Neural cell (in vitro differentiated cells): ENCODE measurements at regions not wholly inside any gene's neighbourhood (a gene's known extent, or its start where the extent isn't known, plus 50 kb on each side); places are given as distances from the start of the nearest gene placed in this dataset.
"Not testable (repeated sequence)": the region's sequence is repeated elsewhere in the genome, so short reads cannot be mapped to it uniquely, and the experiment has no call there.

Source experiments
- H2AFZ ChIP-seq: fragments of 200-600, 300-800 bp; sonication (generic), shearing (Covaris generic); 2 replicates; pipeline ENCODE4 v1.6.0; 2014; ENCODE audit warnings: low read depth, mild to moderate bottlenecking, antibody characterized with exemption, low read length, moderate library complexity
- H3F3A ChIP-seq: fragments of 200-600 bp; shearing (Covaris generic); 2 replicates; pipeline ENCODE4 v1.6.1; 2016; ENCODE audit warnings: mild to moderate bottlenecking, moderate library complexity, mixed read lengths, antibody characterized with exemption, low read length; ENCODE audit not compliant: insufficient read depth, poor library complexity, severe bottlenecking
- H3K27ac ChIP-seq: fragments of 200-600, 300-800 bp; sonication (generic), shearing (Covaris generic); 2 replicates; pipeline ENCODE4 v1.5.1; 2014; ENCODE audit warnings: mild to moderate bottlenecking, low read length, moderate library complexity
- H3K27me3 ChIP-seq: fragments of 300-800, 200-600 bp; sonication (generic), shearing (Covaris generic); 2 replicates; pipeline ENCODE4 v1.6.0; 2014; ENCODE audit warnings: mild to moderate bottlenecking, low read depth, low read length, moderate library complexity; ENCODE audit not compliant: insufficient read depth
- H3K36me3 ChIP-seq: fragments of 300-800, 200-600 bp; sonication (generic), shearing (Covaris generic); 2 replicates; pipeline ENCODE4 v1.5.1; 2014; ENCODE audit warnings: mild to moderate bottlenecking, antibody characterized with exemption, low read length, moderate library complexity; ENCODE audit not compliant: insufficient read depth
- H3K4me2 ChIP-seq: fragments of 300-800, 200-600 bp; sonication (generic), shearing (Covaris generic); 2 replicates; pipeline ENCODE4 v1.6.0; 2014; ENCODE audit warnings: mild to moderate bottlenecking, low read length
- H3K4me3 ChIP-seq: fragments of 300-800, 200-600 bp; sonication (generic), shearing (Covaris generic); 2 replicates; pipeline ENCODE4 v1.5.1; 2014; ENCODE audit warnings: mild to moderate bottlenecking, low read length, moderate library complexity
- H3K79me2 ChIP-seq: fragments of 200-600 bp; shearing (Covaris generic); replicated peaks from 2 replicates; pipeline ENCODE4 v1.6.0; 2014; ENCODE audit warnings: mild to moderate bottlenecking, low read length, moderate library complexity; ENCODE audit not compliant: insufficient read depth
- H3K9ac ChIP-seq: fragments of 300-800, 200-600 bp; sonication (generic), shearing (Covaris generic); 2 replicates; pipeline ENCODE4 v1.6.1; 2016; ENCODE audit warnings: mild to moderate bottlenecking, low read length, mixed read lengths
- H3K9me2 ChIP-seq: fragments of 200-600 bp; shearing (Covaris generic); 2 replicates; pipeline ENCODE4 v1.6.1; 2016; ENCODE audit warnings: mild to moderate bottlenecking, low read length, mixed read lengths; ENCODE audit not compliant: insufficient read depth
- H3K9me3 ChIP-seq: fragments of 200-600, 300-800 bp; sonication (generic), shearing (Covaris generic); 2 replicates; pipeline ENCODE4 v1.6.1; 2016; ENCODE audit warnings: mild to moderate bottlenecking, mixed run types, low read length, moderate library complexity, mixed read lengths
- H4K20me1 ChIP-seq: fragments of 200-600 bp; shearing (Covaris generic); 2 replicates; pipeline ENCODE4 v1.6.1; 2016; ENCODE audit warnings: mild to moderate bottlenecking, mixed run types; ENCODE audit not compliant: insufficient read depth
- CTCF ChIP-seq: fragments of 450-650 bp; IDR thresholded peaks from 2 replicates; pipeline ENCODE4 v1.5.1; 2014; ENCODE audit warnings: antibody characterized with exemption, mild to moderate bottlenecking, moderate library complexity; ENCODE audit not compliant: poor library complexity, severe bottlenecking
- EP300 ChIP-seq: fragments of 450-650 bp; conservative IDR thresholded peaks from 2 replicates; pipeline ENCODE4 v1.6.1; 2014; ENCODE audit warnings: antibody characterized with exemption, mild to moderate bottlenecking, moderate library complexity; ENCODE audit not compliant: poor library complexity, severe bottlenecking
- EZH2 ChIP-seq: fragments of 200-600, 300-800 bp; shearing (Covaris generic), sonication (generic); IDR thresholded peaks from 2 replicates; pipeline ENCODE4 v1.6.1; 2014; ENCODE audit warnings: antibody characterized with exemption, low read length, borderline replicate concordance, mild to moderate bottlenecking; ENCODE audit not compliant: insufficient read depth, poor library complexity, severe bottlenecking
- MXI1 ChIP-seq: fragments of 450-650 bp; conservative IDR thresholded peaks from 2 replicates; pipeline ENCODE4 v1.6.1; 2014; ENCODE audit warnings: antibody characterized with exemption, mild to moderate bottlenecking; ENCODE audit not compliant: poor library complexity, severe bottlenecking
- POLR2AphosphoS5 ChIP-seq: IDR thresholded peaks from 2 replicates; pipeline ENCODE4 v1.6.1; 2012
- RAD21 ChIP-seq: fragments of 450-650 bp; conservative IDR thresholded peaks from 2 replicates; pipeline ENCODE4 v1.6.1; 2014; ENCODE audit warnings: antibody characterized with exemption, mild to moderate bottlenecking, moderate library complexity
- REST ChIP-seq: IDR thresholded peaks from 2 replicates; pipeline ENCODE4 v1.6.1; 2012; ENCODE audit warnings: borderline replicate concordance
- SMC3 ChIP-seq: fragments of 450-650 bp; conservative IDR thresholded peaks from 2 replicates; pipeline ENCODE4 v1.6.1; 2014; ENCODE audit warnings: antibody characterized with exemption, mild to moderate bottlenecking, moderate library complexity; ENCODE audit not compliant: poor library complexity
- TAF1 ChIP-seq: IDR thresholded peaks from 2 replicates; pipeline ENCODE4 v1.6.1; 2012; ENCODE audit warnings: low read depth

- not testable (repeated sequence) for H4K20me1 ChIP-seq, H3K4me2 ChIP-seq, H2AFZ ChIP-seq, H3K36me3 ChIP-seq, H3K27me3 ChIP-seq, H3K9me3 ChIP-seq, H3K79me2 ChIP-seq, H3F3A ChIP-seq, H3K9ac ChIP-seq, H3K27ac ChIP-seq, H3K4me3 ChIP-seq, H3K9me2 ChIP-seq
Observed at GRCh38 chr2:193833895-193834294, 1639.2 kb upstream of the TMEFF2 start.

DNA sequence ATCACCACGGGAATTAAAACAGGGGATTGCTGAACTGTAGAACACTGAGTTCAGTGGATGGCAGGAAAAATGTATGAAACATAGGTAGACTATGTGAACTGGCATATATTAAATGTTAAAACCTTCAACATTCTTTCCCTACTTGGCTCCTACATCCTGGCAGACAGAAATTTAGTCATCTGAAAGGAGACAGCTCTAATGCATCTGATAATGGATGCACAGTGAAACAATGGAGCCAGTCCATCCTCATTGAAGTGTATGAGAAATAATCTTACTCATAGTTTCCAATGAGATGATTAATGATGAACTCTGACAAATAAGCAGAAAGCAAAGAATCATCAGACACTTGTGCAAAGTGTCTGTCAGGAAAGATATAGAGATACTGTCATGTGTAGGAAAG lies 1629.7 kb upstream of the TMEFF2 start:
- Histone ChIP-seq H3K4me2 (no peak overlapping the region), H3K27me3 (no peaks in the 10 kb centered on the region), H3K36me3 (no peaks in the 10 kb centered on the region), H3K4me3 (no peak overlapping the region), H3K27ac (no peak overlapping the region), H3K9me3 (no peaks in the 10 kb centered on the region), H3K79me2 (no peaks in the 10 kb centered on the region), H3K9ac (no peak overlapping the region), H3F3A (no peaks in the 10 kb centered on the region), H4K20me1 (no peaks in the 10 kb centered on the region), H2AFZ (no peak overlapping the region), H3K9me2 (no peaks in the 10 kb centered on the region)
- no peak for TF ChIP-seq REST

- TF ChIP-seq MXI1 (no peak), SMC3 (no peak), EP300 (no peak), TAF1 (no peak), RAD21 (no peak)
- peaks cover 3% of the 10 kb centered on the region for H3K27me3 ChIP-seq
- no peaks in the 10 kb centered on the region for H3K9me3 ChIP-seq
- no peak overlapping the region for H3K4me3 ChIP-seq
- no peak overlapping the region for H3K27ac ChIP-seq
- H3K36me3 ChIP-seq, result no peaks in the 10 kb centered on the region
- no peak overlapping the region for H3K9ac ChIP-seq
- H3K9me2 ChIP-seq, result no peaks in the 10 kb centered on the region
- H3F3A ChIP-seq, result no peaks in the 10 kb centered on the region
- no peaks in the 10 kb centered on the region for H3K79me2 ChIP-seq
- no peaks in the 10 kb centered on the region for H4K20me1 ChIP-seq
- H3K4me2 ChIP-seq, result no peak overlapping the region
- no peak overlapping the region for H2AFZ ChIP-seq
Observed at GRCh38 chr2:193818801-193819499, 1624.2 kb upstream of the TMEFF2 start.

GRCh38 chr2:193816008-193816407 lies 1621.3 kb upstream of the TMEFF2 start:
- H3F3A ChIP-seq, result no peaks in the 10 kb centered on the region
- no peak overlapping the region for H3K4me2 ChIP-seq
- H3K36me3 ChIP-seq, result no peaks in the 10 kb centered on the region
- H4K20me1 ChIP-seq, result no peaks in the 10 kb centered on the region
- no peak for TF ChIP-seq POLR2AphosphoS5
- TF ChIP-seq CTCF, result no peak
- no peak for TF ChIP-seq EZH2
- no peak for TF ChIP-seq SMC3
- TF ChIP-seq TAF1, result no peak
- TF ChIP-seq RAD21, result no peak
- TF ChIP-seq EP300, result no peak
- TF ChIP-seq REST, result no peak
- TF ChIP-seq MXI1, result no peak
- no peak overlapping the region for H3K27ac ChIP-seq
- H3K79me2 ChIP-seq, result no peaks in the 10 kb centered on the region
- peaks cover 3% of the 10 kb centered on the region for H3K27me3 ChIP-seq
- H3K4me3 ChIP-seq, result no peak overlapping the region
- H3K9me2 ChIP-seq, result no peaks in the 10 kb centered on the region
- no peaks in the 10 kb centered on the region for H3K9me3 ChIP-seq
- no peak overlapping the region for H3K9ac ChIP-seq
- H2AFZ ChIP-seq, result no peak overlapping the region
